GM21423 (cell line): ENCODE measurements at regions not wholly inside any gene's neighbourhood (a gene's known extent, or its start where the extent isn't known, plus 50 kb on each side); places are given as distances from the start of the nearest gene placed in this dataset.

Experiments used
- ATAC-seq: cut with Tn5 transposase; IDR thresholded peaks from one replicate; pipeline ENCODE4 v1.9.1; 2021; ENCODE audit warnings: mild to moderate bottlenecking, moderate library complexity; ENCODE audit not compliant: unreplicated experiment

DNA sequence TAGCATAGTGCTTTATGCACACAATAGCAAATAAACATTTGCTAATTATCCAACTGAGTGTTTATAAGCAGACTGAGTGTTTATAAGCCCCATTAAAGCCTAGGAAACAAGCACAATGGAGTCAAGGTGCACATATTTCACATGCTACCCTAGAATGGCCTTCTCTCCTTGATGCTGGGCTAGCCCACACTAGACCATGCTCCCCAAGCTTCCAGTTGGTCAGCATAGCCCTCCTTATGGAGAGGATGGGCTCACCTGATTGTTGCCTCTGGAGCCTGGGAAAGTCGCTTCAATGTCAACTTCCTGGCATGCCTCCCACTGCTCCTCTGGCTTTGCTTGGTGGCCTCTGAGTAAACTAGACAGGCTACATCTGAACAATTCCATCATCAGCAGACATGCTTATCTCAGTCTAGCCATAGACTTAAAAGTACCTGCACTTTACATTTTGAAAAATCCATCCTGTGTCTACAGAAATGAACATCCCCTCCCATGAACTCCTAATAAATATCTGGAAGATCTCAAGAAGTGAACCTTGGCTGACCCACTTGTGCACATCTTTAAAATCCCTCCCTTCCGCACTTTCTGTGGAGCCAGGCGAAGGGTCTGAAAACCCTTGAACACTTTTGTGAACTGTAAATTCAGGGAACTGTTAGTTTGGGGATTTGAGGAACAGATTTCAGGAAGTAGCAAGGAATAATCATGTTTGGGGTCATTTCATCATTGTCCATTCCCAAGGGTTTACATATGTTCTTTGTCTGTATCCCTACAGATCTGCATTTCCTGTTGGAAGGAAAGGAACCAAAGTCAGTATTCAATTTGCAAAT is 486.6 kb downstream of the ARHGEF28 start:
- no peak for ATAC-seq

DNA sequence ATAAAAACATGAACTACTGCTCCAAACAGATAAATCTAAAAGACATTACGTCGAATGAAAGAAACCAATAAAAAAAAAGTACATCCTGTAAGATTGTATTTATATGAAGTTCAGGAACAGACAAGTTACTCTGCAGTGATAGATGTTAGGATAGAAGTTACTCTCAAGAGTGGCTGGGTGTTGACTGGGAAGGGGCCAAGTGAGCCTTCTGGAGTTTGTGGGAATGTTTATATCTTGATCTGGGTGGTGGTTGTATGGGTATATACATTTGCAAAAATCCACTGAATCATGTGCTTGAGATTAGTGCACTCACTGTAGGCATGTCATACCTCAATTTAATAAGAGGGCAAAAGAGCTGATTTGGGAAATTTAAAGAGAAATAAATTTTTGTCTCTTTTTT is 485.8 kb downstream of the ARHGEF28 start:
- ATAC-seq = no peak

DNA sequence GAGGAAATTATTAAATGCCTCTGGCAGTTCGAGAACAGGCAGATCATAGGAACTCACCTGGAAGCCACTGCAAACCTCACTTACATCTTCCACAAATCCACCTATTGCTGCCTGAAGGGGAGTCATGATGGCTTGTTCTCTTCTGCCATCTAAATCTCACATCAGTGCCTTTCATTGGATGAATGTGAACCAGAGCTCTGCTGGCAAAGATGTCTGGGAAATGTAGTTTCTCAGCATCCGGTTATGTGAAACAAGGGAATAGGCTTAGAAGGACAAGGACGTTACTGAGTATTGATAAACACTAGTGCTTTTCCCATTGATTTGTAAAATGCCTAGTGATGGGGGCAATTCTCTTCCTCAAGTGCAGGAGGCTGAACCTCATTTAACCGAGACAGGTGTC is 483.3 kb downstream of the ARHGEF28 start:
- no peak for ATAC-seq

DNA sequence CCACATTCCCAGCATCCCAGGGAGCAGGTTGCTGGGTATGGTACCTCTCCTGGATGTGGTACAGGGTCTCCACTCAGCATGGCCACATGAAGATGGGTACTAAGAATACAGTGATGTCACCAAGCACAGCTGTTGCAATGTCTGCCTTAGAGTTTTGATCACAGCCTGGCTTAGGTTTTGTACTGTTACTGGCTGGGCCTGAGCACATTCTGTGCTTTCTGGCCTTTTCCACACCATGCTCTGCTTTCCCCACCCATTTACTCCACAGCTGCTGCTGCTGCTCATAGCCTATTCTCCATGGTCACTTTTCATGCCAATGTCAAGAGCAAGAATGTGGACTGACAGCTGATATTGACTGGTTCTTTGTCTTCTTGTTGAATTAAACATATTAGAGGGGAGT is 481.9 kb downstream of the ARHGEF28 start:
- ATAC-seq = no peak

DNA sequence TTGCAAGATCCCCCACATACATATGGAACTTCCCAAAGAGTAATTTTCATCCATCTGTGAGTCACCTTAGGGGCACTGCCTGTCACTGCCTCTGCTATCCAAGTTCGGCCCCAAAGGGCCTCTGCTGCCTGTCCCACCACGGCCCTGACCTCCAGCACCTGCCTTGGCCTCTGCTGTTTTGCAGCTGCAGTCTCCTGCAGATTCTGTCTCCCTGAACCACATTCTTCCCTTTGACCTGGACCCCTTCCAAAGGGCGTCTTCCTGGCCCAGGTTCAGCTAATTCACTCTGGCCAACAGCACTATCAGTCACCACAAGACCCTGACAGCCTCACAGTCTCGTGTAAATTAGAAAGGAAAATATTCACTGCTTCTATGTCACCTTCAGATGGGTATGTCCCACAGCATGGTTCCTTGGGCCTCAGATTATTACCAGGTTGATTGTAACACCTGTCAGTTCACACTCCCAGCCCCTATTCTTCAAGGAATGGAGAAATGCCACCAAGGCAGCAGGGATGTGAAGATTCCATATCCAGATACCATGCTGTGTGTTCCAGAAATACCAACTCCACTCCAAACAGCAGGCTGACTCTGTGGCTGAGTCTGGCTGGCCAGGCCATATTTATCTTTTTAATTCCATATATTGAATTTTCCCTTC is 479.3 kb downstream of the ARHGEF28 start:
- no peak for ATAC-seq

DNA sequence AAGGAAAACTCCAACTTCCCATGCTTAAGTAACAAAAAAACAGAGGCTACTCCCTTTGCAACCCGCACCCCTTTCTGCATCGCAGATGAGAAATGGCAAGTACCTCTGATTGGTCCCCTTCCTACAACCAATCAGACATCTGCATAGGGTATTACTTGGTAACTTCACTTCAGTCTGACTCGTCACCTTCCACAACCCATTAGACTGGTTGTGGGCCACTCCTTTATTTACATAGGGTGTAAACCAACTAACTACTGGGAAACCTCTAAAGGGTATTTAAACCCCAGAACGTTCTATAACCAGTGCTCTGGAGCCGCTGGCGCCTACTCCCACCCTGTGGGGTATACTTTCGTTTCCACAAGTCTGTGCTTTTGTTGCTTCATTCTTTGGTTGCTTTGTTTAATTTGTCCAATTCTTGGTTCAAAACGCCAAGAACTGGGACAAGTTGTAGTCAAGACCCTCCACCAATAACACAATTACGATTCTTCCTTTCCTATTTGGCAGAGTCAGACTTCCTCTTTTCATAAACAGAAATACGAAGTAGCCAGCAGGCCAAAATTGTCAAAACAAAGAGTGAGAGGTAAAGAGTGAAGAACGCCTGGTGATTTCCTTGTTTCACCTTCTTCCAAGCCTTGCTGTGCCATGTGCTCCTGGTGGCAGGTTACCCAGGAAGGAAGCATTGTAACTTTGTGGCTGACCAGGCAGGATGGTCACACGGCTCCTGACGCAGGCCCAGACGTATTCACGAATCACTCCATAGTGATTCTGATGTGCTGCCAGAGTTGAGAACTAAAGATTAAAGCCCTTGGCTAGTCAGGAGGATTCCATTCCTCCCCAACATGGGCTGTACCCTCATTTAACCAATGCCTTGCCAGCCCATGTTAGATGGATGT is 477.4 kb downstream of the ARHGEF28 start:
- ATAC-seq = no peak

DNA sequence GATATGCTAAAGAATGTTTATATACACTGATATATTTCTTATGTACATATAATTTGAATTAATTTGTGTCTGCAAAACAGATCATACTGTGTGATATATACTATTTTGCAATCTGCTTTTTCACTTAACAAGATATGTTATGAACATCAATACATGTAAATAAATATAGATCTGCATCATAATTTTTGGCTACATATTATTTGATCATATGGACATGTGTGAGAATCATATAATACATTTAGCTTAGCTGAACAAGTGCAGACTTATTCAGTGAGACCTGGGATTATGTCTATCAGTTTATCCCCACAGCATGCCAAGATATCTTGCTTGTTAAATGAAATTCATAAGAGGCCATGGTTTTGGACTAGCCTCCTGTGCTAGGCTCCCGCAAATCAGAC is 474.3 kb downstream of the ARHGEF28 start:
- ATAC-seq = no peak

DNA sequence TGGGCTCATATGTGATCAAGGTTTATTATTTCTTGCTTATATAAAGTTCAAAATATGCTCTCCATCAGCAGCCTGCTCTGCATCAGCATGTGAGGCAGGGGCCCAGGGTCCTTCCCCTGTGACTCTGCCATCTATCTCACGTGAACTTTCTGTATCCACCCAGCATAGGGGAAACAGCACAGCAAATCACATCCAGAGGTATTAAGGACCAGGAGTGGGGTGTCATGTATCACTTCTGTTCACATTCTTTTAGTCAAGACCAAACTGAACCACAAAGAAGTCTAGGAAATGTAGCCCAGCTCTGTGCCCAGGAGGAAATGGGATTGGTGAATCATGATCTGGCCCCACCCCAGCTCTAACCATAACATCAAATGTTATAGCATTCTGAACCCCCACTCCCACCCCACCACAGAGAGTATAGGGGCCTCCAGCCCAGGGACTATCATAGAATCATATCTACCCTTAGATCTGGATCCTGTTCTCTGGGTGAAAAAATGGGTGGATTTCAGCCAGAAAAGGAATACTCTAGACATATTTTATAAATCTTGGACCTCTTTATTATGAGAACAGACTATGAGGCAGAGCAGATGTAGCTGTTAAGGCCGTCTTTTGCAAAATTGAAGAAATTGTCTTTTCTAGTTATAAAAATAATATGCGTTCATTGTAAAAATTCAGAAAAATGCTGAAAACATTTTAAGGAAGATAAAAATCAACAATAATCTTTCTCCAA is 473.7 kb downstream of the ARHGEF28 start:
- ATAC-seq = no peak

DNA sequence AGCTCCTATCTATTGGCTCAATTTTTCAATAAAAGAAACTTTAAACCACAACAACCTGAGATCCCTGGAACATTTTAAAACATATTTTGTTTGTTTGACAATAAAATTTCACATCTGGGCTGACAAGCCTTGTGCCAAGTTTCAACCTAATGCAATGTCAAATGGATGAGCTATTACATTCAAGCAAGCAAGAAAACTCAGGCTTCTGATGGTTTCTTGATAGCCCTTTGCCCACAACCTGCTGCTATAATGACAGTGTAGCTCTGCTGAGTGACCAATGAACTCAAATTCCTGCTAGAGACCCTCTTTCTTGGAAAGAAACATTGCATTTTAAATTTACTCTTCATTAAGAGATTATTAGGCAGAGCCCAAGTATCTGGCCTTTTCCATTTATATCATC is 472.9 kb downstream of the ARHGEF28 start:
- ATAC-seq = no peak

DNA sequence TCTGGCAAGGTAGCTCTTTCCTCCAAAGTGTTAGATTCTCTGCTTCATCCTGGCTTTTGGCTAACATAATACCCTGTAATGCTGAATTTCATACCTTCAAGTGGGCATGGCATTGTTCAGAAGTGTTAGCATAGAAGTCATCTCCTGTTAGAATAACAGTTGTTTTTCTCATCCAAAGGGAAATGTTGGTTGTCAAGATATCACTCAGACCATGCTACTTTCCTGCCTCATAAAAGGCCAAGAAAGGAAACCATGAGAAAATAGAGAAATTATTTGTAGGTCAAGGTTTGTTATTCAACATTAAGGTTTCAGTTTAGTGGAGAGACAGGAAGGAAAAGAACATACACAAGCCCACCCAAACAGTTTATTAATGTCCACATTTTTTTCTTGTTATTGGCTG is 472.5 kb downstream of the ARHGEF28 start:
- ATAC-seq = no peak

DNA sequence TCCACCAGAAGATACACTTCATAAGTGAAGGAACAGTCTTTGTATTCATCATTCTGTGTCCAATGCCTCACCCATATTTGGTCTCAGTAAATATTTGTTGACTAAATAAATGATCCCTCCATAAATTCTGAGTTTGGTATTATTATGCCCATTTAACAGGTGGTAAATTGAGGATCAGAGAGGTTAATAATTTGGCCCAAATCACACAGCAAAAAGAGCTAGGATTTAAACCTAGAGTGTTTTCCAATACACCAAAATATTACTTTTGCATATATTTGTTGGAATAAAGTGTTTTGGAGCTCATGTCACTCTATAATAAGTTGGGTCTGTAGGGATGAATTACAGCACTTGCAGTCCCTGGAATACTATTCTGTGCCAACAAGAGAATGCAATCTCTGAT is 470.3 kb downstream of the ARHGEF28 start:
- ATAC-seq = no peak

DNA sequence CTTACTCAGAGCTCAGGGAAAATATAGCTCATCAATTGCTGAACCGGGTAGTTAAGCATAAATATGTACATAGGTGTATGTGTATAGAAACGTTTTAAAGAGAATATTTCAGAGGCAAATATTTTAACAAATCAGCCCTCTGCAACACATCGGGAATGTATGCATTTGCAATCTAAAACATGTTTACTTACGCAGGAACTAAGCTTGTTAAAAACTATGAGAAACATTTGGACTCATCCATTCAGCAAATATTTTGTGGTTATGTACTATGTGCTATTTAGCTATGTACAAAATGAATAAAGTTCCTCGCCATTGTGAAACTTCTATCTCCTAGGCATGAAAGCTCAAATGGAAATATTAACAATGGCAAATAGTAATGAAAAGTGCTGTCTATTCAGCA is 469.9 kb downstream of the ARHGEF28 start:
- ATAC-seq = no peak

DNA sequence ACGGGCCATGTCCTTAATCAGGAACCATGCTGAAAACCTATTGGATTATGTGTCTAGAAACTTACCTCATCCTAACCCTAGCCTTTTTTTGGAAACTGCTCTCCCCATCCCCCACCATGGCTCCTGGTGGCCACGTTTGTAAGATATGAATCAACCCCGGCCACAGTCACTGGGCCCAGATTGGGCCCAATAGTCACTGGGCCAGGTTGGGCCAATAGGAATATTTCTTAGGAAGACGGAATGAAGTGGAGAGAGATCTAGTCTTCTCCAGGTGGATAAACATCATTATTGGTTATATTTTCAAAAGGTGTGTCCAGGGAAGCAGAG is 468.7 kb downstream of the ARHGEF28 start:
- no peak for ATAC-seq

DNA sequence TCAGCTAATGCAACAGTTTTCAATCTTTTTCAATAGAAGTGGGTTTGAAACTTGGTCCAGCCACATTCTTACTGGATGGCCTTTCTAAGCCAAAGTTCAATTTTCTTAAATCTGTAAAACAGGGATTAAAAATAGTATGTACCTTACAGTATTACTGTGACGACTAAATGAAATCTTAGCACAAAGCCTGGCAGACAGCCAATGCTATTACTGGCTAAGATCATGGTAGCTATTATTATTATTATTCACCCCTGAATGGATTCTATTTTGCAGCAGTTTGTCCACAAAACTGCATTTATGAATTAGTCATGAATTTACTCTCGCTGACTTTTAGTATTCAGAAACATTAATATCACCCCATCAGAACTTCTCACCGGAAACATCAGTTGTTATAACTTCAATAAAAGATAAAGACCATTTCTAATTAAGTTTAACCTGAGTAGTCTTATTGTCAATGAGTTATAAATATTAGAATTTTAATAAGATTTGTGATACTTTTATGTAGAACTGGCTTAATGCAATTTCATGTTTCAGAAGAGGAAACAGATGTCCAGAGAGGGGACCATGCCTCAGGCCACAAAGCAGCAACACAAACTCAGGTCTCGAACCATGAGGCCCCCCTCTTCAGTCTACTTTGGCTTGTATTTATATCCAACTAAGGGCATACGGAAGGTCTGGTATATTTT is 468.2 kb downstream of the ARHGEF28 start:
- ATAC-seq = no peak

DNA sequence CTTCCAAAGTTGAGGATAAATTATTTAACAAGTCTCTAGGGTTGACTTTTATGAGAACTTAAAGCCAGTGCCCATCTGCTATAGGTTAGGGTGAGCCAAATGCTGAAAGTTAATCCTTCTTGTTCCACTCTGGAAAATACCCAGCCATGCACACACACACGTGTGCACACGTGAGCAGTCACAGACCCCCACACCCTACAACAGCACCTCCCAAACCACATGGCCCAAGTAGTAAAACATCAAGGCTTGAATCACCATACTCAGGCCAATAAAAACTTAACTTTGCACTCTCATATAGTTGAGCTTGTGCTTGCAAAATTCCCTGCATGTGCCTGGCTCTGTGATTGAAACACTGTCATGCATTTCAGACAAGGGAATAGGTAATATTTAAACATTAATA is 467.6 kb downstream of the ARHGEF28 start:
- ATAC-seq = no peak

DNA sequence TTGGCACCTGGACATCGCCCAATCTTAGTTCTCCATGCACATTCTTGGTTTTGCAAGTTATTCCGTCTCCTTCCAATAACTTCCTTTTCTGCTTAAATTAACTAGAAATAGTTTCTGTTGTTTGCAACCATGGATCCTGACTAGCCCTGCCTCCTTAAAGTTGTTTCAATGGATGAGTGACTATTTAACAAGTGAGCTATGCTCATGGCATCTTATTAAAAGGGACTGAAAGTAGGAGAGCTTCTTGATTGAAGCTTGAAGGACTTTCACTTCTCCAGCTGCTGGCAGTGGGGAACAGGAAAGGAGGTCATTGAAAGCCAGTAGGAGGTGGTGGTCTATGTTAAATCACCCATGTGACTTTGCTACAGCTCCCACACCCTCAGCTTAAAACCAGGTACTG is 466.8 kb downstream of the ARHGEF28 start:
- ATAC-seq = no peak

DNA sequence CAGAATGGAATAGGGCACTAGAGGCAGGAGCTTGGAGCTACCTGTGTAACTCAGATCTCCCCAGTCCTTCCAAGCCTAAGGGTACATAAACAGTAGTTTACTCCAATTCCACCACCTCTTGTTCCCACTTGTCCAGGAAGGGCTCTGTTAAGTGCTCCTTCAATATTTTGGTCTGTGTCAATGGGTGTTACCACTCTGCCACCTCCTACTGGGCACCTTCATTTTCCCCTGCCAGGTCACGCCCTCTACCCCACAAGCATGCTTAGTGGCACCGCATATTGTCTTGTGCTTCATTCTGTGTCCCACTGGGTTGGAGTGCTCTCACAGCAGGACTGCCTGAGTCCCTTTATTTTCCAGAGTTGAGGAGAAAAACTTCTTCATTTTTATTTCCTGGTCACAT is 459.8 kb downstream of the ARHGEF28 start:
- no peak for ATAC-seq

DNA sequence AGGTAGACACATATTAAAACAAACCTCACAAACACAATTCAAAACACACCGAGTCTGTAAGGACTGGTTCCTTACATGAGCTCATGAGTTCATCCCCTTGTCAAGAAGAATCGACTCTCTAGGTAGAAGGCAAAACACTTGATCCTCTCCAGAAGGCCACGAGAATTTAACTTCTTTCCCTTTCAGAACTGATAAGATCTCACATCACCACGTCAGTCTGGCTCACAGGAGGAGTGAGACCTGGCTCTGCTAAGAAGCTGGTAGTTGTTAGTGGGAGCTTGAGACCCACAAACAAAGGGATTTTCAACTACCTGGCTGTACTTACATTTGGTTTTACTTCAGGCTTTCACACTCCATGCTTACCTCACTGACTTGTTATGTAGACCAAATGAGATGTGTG is 459.2 kb downstream of the ARHGEF28 start:
- no peak for ATAC-seq

DNA sequence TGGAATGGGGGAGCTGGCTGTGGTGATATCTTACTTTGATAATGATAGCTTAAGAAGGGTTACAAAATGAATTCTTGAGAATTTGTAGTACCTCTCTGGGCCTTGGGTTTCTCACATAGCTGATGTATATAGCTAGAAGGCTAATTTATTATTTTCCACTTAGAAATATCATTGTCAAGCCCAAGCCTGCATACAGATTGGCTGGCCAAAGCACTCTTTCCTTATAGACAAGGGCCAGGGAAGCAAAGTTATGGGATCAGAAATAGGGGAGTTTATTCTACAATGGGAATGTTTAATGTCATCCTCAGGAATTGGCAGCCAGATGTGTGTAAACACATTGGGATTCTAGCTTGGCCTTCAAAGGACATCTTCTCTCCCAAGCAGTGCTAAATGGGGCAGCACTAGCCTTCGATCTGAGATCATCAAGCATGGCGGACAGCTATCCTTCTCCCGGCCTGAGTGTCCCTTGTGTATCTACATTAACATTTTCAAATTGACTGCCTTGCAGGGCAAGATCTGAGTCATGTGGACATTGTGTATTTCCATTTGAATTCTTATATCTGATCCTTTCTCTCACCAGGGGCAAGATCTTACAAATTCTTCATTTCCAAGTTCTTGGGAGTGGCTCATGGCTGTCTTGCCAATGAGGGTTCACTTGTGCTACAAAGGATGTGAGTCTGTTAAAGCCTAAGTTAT is 457.2 kb downstream of the ARHGEF28 start:
- ATAC-seq = no peak

DNA sequence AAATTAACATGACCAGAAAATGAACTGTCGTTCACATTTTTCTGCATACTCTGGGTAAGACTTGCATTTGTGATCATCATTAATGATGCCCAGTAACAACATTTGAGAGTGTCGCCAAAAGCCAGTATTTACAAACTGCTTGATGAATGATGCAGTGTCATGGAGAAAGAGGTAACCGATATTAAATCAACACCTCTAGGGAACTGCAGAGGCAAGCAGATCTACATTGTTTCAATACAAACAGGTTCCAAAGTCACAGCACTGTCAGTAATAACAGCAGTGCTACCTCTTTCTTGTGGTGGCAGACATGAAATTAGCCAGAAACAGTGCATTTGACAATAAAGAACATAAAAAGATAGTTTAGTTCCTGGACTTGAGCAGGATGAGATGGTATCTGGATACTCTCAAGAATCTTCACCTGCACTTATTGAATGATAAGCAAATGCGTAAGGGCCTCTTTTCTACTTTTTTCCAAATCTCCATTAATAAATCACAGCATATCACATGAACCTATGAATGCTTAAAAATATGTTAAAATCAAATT is 456.6 kb downstream of the ARHGEF28 start:
- ATAC-seq = no peak
